ENCODE measurements at regions not wholly inside any gene's neighbourhood (a gene's known extent, or its start where the extent isn't known, plus 50 kb on each side); places are given as distances from the start of the nearest gene placed in this dataset.

- no peak for DNase-seq
Measured at GRCh38 chr16:11478431-11479119, 108.1 kb downstream of the LITAF start.

- DNase-seq, result no peak
Measured at GRCh38 chr16:11479916-11480315, 106.8 kb downstream of the LITAF start.

DNA sequence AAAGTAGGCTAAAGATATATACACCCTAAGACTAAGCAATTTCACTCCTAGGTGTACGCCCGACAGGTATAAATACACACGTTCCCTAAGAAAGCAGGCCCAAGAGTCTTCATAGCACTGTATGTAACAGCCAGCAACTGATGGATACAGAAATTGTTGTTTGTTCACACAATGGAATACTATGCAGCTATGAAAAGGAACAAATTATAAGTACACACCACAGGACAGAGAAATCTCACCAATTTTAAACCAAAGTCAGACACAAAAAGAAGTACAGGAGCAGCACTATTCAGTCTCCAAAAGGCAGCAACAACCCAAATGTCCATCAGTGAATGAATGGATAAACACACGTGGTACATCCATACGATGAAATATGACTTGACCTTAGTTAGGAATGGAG, 106.1 kb downstream of the LITAF start:
- no peak for DNase-seq

DNA sequence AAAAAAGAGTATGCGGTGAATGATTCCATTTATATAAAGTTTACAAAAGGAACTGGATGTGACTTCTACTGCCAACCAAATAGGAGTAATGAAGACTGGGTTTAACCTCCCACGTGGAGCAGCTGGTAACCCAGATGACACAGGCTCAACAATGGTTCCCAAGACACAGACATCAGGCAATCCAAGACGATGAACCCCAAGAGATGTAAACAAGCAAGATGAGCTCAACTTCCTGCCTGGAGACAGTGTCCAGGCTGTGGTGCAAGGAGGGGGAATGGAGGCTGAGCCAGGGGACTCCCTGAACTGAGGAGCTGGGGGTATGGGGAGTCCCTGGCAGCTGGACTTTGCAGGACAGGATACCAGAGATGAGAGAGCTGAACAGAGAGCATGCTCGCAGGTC, 104.7 kb downstream of the LITAF start:
- DNase-seq, result no peak

- no peak for DNase-seq
Measured at GRCh38 chr16:11482946-11483748, 103.6 kb downstream of the LITAF start.

- no peak for DNase-seq
Measured at GRCh38 chr16:11484691-11485258, 101.9 kb downstream of the LITAF start.

- DNase-seq, result no peak
Measured at GRCh38 chr16:11485676-11486075, 101.0 kb downstream of the LITAF start.

DNA sequence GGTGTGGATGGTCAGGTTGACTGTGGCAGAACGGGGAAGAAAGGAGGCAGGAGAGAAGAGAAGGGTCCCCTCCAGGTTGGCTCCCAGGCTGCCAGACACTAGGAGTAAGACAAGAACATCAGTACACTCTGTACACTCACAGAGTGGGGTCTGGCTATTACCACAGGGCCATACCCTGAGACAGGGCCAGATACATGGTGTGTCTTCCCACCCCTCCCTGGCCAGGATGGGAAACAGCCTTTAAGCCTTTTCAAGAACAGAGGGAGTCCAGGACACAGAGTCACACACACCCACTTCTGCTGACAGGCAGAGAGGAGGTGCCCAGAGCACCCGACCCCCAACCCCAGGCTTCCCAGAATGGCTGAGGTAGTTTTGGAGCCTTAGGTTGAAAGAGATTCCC, 99.4 kb downstream of the LITAF start:
- no peak for DNase-seq

- no peak for DNase-seq
Measured at GRCh38 chr16:11488304-11488703, 98.4 kb downstream of the LITAF start.

GRCh38 chr16:11491524-11491923, 95.2 kb downstream of the LITAF start:
- DNase-seq, result no peak

DNA sequence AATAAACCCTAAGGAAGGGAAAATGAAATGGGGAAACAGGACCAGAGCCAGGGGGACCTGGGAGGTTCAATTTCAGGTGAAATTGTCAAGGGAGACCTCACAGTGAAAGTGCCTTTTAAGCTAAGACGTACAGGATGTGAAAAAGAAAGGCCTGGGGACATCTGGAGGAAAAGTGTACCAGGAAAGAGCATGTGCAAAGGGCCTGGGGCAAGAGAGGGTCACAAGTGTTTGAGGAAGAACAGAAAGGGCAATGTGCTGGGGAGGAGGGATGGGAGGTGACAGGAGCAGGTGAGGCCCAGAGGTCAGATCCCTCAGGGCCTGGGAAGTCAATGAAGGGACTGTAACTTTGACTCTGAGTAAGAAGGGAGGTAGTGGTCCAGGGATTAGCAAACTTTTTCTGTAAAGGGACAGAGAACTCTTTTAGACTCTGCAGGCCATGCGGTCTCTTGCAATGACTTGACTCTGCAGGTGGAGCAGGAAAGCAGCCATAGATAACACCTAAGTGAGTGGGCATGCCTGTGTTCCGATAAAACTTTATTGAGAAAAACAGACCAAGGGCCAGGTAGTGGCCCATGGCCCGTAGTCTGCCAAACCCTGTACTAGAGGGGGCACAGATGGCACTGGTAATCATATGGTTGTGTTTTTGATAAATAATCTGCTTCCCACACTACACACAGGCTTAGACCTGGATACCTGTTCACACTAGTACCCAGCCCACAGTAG, 93.8 kb downstream of the LITAF start:
- DNase-seq, result no peak

DNA sequence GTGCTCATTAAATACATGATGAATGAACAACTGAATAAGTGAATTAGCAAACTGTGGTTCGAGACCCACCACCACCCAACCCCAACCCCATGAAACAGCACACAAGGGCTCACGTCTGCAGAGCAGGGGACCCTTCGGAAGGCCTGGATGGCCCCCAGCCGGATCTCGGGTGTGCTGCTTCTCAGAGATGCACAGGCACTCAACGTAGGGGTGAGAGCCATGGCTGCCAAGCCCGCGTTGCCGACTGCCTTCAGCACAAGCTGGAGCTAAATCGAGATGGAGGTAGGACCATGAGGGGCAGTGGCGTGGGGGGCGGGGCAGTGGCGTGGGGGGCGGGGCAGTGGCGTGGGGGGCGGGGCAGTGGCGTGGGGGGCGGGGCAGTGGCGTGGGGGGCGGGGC, 93.2 kb downstream of the LITAF start:
- no peak for DNase-seq

DNA sequence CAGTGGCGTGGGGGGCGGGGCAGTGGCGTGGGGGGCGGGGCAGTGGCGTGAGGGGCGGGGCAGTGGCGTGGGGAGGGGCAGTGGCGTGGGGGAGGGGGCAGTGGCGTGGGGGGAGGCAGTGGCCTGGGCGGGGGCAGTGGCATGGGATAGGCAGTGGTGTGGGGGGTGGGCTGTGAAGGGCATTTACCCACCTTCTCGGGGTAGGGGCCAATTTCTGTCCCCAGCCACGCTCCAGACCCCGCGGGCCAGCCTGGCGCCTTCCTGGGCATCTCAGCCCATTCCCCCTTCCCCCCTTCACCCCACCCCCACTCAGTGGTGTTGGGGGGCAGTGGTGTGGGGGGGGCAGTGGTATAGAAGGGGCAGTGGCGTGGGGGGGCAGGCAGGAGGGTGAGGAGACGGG, 92.7 kb downstream of the LITAF start:
- no peak for DNase-seq

DNA sequence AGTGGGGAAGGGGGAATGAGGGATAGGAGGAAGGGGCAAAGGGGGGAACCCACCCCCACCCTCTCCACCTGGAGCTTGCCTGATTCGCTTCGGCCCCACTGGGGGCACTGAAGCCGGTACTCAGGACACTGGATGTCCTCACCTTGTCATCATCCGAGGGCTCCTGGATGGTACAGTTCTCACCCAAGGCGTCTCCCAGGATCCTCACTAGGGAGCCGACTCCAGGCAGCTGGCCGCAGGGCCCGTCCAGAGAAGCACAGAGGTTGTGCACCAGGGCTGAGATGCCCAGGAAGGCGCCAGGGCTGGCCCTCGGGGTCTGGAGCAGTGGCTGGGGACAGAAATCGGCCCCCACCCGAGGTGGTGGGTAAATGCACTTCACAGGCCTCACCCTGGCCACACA, 92.3 kb downstream of the LITAF start:
- no peak for DNase-seq

DNA sequence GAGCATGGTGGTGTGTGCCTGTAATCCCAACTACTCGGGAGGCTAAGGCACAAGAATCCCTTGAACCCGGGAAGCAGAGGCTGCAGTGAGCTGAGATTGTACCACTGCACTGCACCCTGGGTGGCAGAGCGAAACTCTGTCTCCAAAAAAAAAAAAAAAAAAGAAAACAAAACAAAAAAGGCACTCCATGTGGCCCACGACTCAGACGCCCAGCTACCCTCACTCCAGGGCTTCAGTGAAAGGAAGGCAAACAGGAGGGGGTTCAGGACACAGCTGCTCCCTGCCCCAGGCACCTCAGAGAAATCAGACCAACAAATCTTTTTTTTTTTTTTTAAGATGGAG, 91.7 kb downstream of the LITAF start:
- no peak for DNase-seq
